ENCODE measurements at regions not wholly inside any gene's neighbourhood (a gene's known extent, or its start where the extent isn't known, plus 50 kb on each side); places are given as distances from the start of the nearest gene placed in this dataset.

- Mint-ChIP-seq H3K4me3 (ENCODE audit: low read depth, unreplicated experiment) (no peak overlapping the region), H3K27me3 (ENCODE audit: unreplicated experiment) (peaks cover 34% of the 10 kb centered on the region), H3K36me3 (ENCODE audit: insufficient read depth, unreplicated experiment) (no peaks in the 10 kb centered on the region), H3K9me3 (ENCODE audit: low read depth, unreplicated experiment) (peaks cover 3% of the 10 kb centered on the region), H3K4me1 (ENCODE audit: low read depth, unreplicated experiment) (peaks cover 16% of the 10 kb centered on the region), H3K27ac (ENCODE audit: unreplicated experiment) (no peak overlapping the region)
- intact Hi-C loops (cut with micrococcal nuclease; ENCODE audit: unreplicated experiment): no loop called here
- no TSS peak for BruUV-seq (replicated peaks)
- TF ChIP-seq CTCF (IDR thresholded peaks at IDR 0.05; ENCODE audit: unreplicated experiment): no peak
- CTCF ChIA-PET: no interaction called here
- no peak for DNase-seq
Observed at GRCh38 chr10:78781251-78781913, 287.4 kb upstream of the ZMIZ1 start.

GRCh38 chr10:78781991-78782390 is 286.8 kb upstream of the ZMIZ1 start:
- TF ChIP-seq CTCF (IDR thresholded peaks at IDR 0.05; ENCODE audit: unreplicated experiment): no peak
- Mint-ChIP-seq H3K36me3 (ENCODE audit: insufficient read depth, unreplicated experiment) (no peaks in the 10 kb centered on the region), H3K4me1 (ENCODE audit: low read depth, unreplicated experiment) (peaks cover 16% of the 10 kb centered on the region), H3K27me3 (ENCODE audit: unreplicated experiment) (peaks cover 34% of the 10 kb centered on the region), H3K9me3 (ENCODE audit: low read depth, unreplicated experiment) (peaks cover 3% of the 10 kb centered on the region), H3K27ac (ENCODE audit: unreplicated experiment) (no peak overlapping the region), H3K4me3 (ENCODE audit: low read depth, unreplicated experiment) (no peak overlapping the region)
- no TSS peak for BruUV-seq (replicated peaks)
- intact Hi-C loops (cut with micrococcal nuclease; ENCODE audit: unreplicated experiment): no loop called here
- CTCF ChIA-PET: no interaction called here
- DNase-seq: no peak

DNA sequence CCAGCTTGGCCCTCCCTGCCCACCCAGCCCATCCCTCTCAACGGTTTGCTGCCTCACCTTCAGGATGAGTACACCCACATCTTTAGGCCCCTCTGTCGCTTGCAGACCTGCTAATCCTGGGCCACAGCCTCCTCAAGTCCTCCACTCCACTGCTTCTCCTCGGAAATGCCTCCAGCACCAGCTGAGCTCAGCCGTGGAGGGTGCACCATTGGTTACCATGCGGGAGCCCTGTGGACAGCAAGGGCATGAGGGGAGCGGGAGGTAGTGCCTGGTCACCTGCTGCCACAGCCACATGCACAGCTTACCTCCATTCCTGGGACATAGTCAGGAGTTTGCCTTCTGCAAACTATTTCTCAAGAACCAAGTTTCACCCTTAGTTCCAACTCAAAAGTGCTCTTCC is 286.3 kb upstream of the ZMIZ1 start:
- peaks cover 34% of the 10 kb centered on the region for H3K27me3 Mint-ChIP-seq (ENCODE audit: unreplicated experiment)
- H3K9me3 Mint-ChIP-seq (ENCODE audit: low read depth, unreplicated experiment): peaks cover 3% of the 10 kb centered on the region
- H3K36me3 Mint-ChIP-seq (ENCODE audit: insufficient read depth, unreplicated experiment): no peaks in the 10 kb centered on the region
- intact Hi-C loops (cut with micrococcal nuclease; ENCODE audit: unreplicated experiment): no loop called here
- no peak overlapping the region for H3K27ac Mint-ChIP-seq (ENCODE audit: unreplicated experiment)
- TF ChIP-seq CTCF (IDR thresholded peaks at IDR 0.05; ENCODE audit: unreplicated experiment): no peak
- no peak for DNase-seq
- H3K4me1 Mint-ChIP-seq (ENCODE audit: low read depth, unreplicated experiment): peaks cover 16% of the 10 kb centered on the region
- CTCF ChIA-PET: no interaction called here
- BruUV-seq (replicated peaks): no TSS peak
- no peak overlapping the region for H3K4me3 Mint-ChIP-seq (ENCODE audit: low read depth, unreplicated experiment)

GRCh38 chr10:78783753-78784152 is 285.0 kb upstream of the ZMIZ1 start:
- intact Hi-C loops (cut with micrococcal nuclease; ENCODE audit: unreplicated experiment): no loop called here
- TF ChIP-seq CTCF (IDR thresholded peaks at IDR 0.05; ENCODE audit: unreplicated experiment): no peak
- CTCF ChIA-PET: no interaction called here
- peaks cover 3% of the 10 kb centered on the region for H3K9me3 Mint-ChIP-seq (ENCODE audit: low read depth, unreplicated experiment)
- H3K4me3 Mint-ChIP-seq (ENCODE audit: low read depth, unreplicated experiment): no peak overlapping the region
- no peak for DNase-seq
- H3K36me3 Mint-ChIP-seq (ENCODE audit: insufficient read depth, unreplicated experiment): no peaks in the 10 kb centered on the region
- BruUV-seq (replicated peaks): no TSS peak
- peaks cover 36% of the 10 kb centered on the region for H3K27me3 Mint-ChIP-seq (ENCODE audit: unreplicated experiment)
- H3K4me1 Mint-ChIP-seq (ENCODE audit: low read depth, unreplicated experiment): peaks cover 10% of the 10 kb centered on the region
- H3K27ac Mint-ChIP-seq (ENCODE audit: unreplicated experiment): no peak overlapping the region
